Naive thymus-derived CD4-positive, alpha-beta T cell (primary cell): ENCODE measurements at regions not wholly inside any gene's neighbourhood (a gene's known extent, or its start where the extent isn't known, plus 50 kb on each side); places are given as distances from the start of the nearest gene placed in this dataset.

Experiments used
- ATAC-seq: fragments of 150-1000 bp; cut with Tn5 transposase; 2 replicates; pipeline ENCODE4 v1.10.0; 2021; ENCODE audit warnings: mild to moderate bottlenecking, moderate library complexity
- CTCF ChIA-PET: fragments of 350-600 bp; sonication (Branson Sonifier 250); formaldehyde crosslinking; loops from one replicate; lab custom pipeline; 2021; ENCODE audit warnings: antibody characterized with exemption; lab: Charles Lee
- POLR2A ChIA-PET: fragments of 350-600 bp; sonication (Branson Sonifier 250); formaldehyde crosslinking; loops from one replicate; lab custom pipeline; 2021; ENCODE audit warnings: antibody characterized with exemption, inconsistent platforms; lab: Charles Lee
- DNase-seq, 9 donors: peaks; one replicate each; pipeline versions ENCODE4 v3.0.0 to v3.0.0-alpha.2; 2020 to 2022; ENCODE audit warnings: mixed read lengths in 1 of 9
- H3K27ac ChIP-seq: one replicate; pipeline ENCODE4 v1.7.0; 2013; ENCODE audit warnings: mild to moderate bottlenecking, low read depth, low read length, moderate library complexity
- H3K27me3 ChIP-seq, 2 donors: one replicate each; pipeline ENCODE4 v1.7.0; 2013; ENCODE audit warnings: low read length in 2 of 2, mild to moderate bottlenecking in 2 of 2, moderate library complexity in 2 of 2; ENCODE audit not compliant: control insufficient read depth in 2 of 2, insufficient read depth in 2 of 2
- H3K36me3 ChIP-seq, 3 experiments: 1 replicate in 2 of 3; 2 replicates in 1 of 3; pipeline ENCODE4 v1.7.0; 2013; ENCODE audit warnings: low read length in 3 of 3, mild to moderate bottlenecking in 3 of 3, moderate library complexity in 1 of 3; ENCODE audit not compliant: insufficient read depth in 3 of 3, control insufficient read depth in 2 of 3
- H3K4me1 ChIP-seq, 2 donors: one replicate each; pipeline ENCODE4 v1.7.0; 2013; ENCODE audit warnings: low read length in 2 of 2, mild to moderate bottlenecking in 2 of 2, moderate library complexity in 1 of 2; ENCODE audit not compliant: control insufficient read depth in 2 of 2, insufficient read depth in 2 of 2
- H3K4me3 ChIP-seq: 2 replicates; pipeline ENCODE4 v1.7.0; 2013; ENCODE audit warnings: mild to moderate bottlenecking, low read length
- H3K9me3 ChIP-seq, 3 experiments: 1 replicate in 2 of 3; 2 replicates in 1 of 3; pipeline ENCODE4 v1.7.0; 2013; ENCODE audit warnings: low read length in 3 of 3; ENCODE audit not compliant: control insufficient read depth in 2 of 3
- H3K27ac Mint-ChIP-seq, 9 donors: one replicate each; pipeline ENCODE4 v1.8.0; 2020 to 2022; ENCODE audit warnings: mixed read lengths in 9 of 9, mild to moderate bottlenecking in 8 of 9, moderate library complexity in 5 of 9, inconsistent platforms in 2 of 9
- H3K27me3 Mint-ChIP-seq, 5 donors: one replicate each; pipeline ENCODE4 v1.8.0; 2021 to 2022; ENCODE audit warnings: mixed read lengths in 5 of 5, mild to moderate bottlenecking in 1 of 5
- H3K36me3 Mint-ChIP-seq, 5 donors: one replicate each; pipeline ENCODE4 v1.8.0; 2020 to 2022; ENCODE audit warnings: mixed read lengths in 5 of 5, mild to moderate bottlenecking in 3 of 5, inconsistent platforms in 1 of 5
- H3K4me1 Mint-ChIP-seq, 7 donors: one replicate each; pipeline ENCODE4 v1.8.0; 2020 to 2022; ENCODE audit warnings: mixed read lengths in 7 of 7, mild to moderate bottlenecking in 3 of 7, inconsistent platforms in 1 of 7
- H3K4me3 Mint-ChIP-seq, 10 donors: one replicate each; pipeline ENCODE4 v1.8.0; 2020 to 2022; ENCODE audit warnings: mild to moderate bottlenecking in 10 of 10, mixed read lengths in 10 of 10, moderate library complexity in 6 of 10, inconsistent platforms in 2 of 10
- H3K9me3 Mint-ChIP-seq, 11 donors: one replicate each; pipeline ENCODE4 v1.8.0; 2020 to 2022; ENCODE audit warnings: mixed read lengths in 11 of 11, mild to moderate bottlenecking in 4 of 11, inconsistent platforms in 1 of 11, moderate library complexity in 1 of 11
- intact Hi-C, 2 donors: fragments of 100-400 bp; cut with micrococcal nuclease; formaldehyde crosslinking; loops; one replicate each; pipeline ENCODE4 v1.15.1; 2023

GRCh38 chr6:23282252-23283021 is 713.1 kb downstream of the HDGFL1 start:
- no peak overlapping the region for H3K27ac Mint-ChIP-seq
- no peak for ATAC-seq
- ChIA-PET POLR2A (no interaction called here), CTCF (no interaction called here)
- H3K27me3 Mint-ChIP-seq, result no peaks in the 10 kb centered on the region
- Histone ChIP-seq H3K27me3 (no peaks in the 10 kb centered on the region), H3K9me3 (no peaks in the 10 kb centered on the region), H3K4me3 (no peak overlapping the region), H3K36me3 (no peaks in the 10 kb centered on the region), H3K27ac (no peak overlapping the region), H3K4me1 (no peaks in the 10 kb centered on the region)
- H3K9me3 Mint-ChIP-seq, result peaks cover 0 to 5% (median 0%) of the 10 kb centered on the region in 11 donors
- intact Hi-C loops, result no loop called here
- no peak for DNase-seq
- no peaks in the 10 kb centered on the region for H3K4me1 Mint-ChIP-seq
- H3K4me3 Mint-ChIP-seq, result no peak overlapping the region
- H3K36me3 Mint-ChIP-seq, result peaks cover 0 to under 1% (median 0%) of the 10 kb centered on the region in 5 donors

DNA sequence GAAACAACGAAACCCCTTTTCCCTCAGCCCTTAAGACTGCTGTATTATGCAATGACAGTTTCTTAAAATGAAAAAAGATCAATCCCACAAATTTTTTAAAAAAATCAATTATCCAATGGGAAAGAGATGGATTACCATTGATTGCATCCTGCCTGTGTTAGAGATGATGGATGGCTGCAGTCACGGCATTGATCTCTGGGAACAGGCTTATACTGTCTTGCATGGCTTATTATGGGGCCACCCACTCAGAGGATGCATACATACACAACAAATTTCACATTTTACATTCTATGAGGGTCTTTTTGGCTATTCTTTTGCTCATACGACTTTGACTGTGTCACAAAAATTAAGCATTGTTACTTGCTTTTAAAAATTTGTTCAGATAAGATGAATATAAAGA is 724.3 kb downstream of the HDGFL1 start:
- ATAC-seq (no peak), DNase-seq (no peak)
- H3K9me3 Mint-ChIP-seq, result peaks cover 0 to 9% (median 1%) of the 10 kb centered on the region in 11 donors
- no peaks in the 10 kb centered on the region for H3K36me3 ChIP-seq
- H3K27me3 ChIP-seq, result no peaks in the 10 kb centered on the region
- POLR2A ChIA-PET, result no interaction called here
- no peak overlapping the region for H3K4me3 Mint-ChIP-seq
- no peaks in the 10 kb centered on the region for H3K4me1 ChIP-seq
- H3K36me3 Mint-ChIP-seq, result no peaks in the 10 kb centered on the region
- CTCF ChIA-PET, result no interaction called here
- H3K4me1 Mint-ChIP-seq, result no peaks in the 10 kb centered on the region
- no peak overlapping the region for H3K4me3 ChIP-seq
- no peak overlapping the region for H3K27ac ChIP-seq
- no peak overlapping the region for H3K27ac Mint-ChIP-seq
- no peaks in the 10 kb centered on the region for H3K9me3 ChIP-seq
- H3K27me3 Mint-ChIP-seq, result no peaks in the 10 kb centered on the region
- intact Hi-C loops, result no loop called here

DNA sequence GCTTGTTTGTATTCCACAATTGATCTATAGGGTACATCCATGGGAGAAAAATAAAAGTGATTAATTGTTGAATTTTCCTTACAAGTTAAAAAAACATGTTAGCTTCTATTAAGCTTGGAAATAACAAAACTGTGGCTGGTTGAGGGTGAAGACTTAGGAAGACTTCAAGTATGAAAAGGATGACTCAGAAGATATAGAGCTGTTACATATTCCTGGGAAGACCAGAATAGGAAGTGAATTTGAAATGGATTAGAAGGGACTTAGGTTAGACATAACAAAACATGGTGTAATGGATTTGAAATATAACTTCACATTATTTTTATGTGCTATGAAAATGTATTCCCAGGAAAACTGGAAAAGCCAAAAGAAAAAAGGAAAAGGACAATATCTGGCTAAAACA is 732.2 kb downstream of the HDGFL1 start:
- Mint-ChIP-seq H3K4me1 (no peaks in the 10 kb centered on the region), H3K4me3 (no peak overlapping the region), H3K9me3 (peaks cover 0 to 5% (median 0%) of the 10 kb centered on the region in 11 donors), H3K27ac (no peak overlapping the region), H3K36me3 (no peaks in the 10 kb centered on the region), H3K27me3 (no peaks in the 10 kb centered on the region)
- POLR2A ChIA-PET, result no interaction called here
- Histone ChIP-seq H3K27me3 (no peaks in the 10 kb centered on the region), H3K36me3 (no peaks in the 10 kb centered on the region), H3K4me1 (no peaks in the 10 kb centered on the region), H3K4me3 (no peak overlapping the region), H3K27ac (no peak overlapping the region), H3K9me3 (no peaks in the 10 kb centered on the region)
- no peak for DNase-seq
- intact Hi-C loops, result no loop called here
- CTCF ChIA-PET, result no interaction called here
- ATAC-seq, result no peak

DNA sequence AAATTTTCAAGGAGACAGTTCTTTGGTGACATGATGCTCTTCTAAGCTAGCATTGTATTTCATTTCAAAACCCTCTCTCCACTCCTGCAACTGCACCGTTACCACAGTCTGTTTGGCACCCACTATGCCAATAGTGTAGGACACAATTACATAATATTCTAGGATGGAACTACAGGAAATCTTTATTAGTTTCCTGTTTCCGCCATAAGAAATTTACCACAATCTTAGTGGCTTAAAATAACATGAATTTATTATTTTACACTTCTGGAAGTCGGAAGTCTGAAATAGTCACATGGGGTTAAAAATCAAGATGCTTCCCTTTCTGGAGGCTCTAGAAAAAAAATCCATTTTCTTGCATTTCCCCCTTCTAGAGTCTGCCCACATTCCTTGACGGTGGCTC is 733.1 kb downstream of the HDGFL1 start:
- H3K4me3 ChIP-seq, result no peak overlapping the region
- DNase-seq (no peak), ATAC-seq (no peak)
- ChIA-PET CTCF (no interaction called here), POLR2A (interaction anchor here (0.6 kb wide), 1 partner anchor 1186 kb away, joined by 3 read pairs; no protein-coding TSS in a partner anchor)
- Mint-ChIP-seq H3K4me1 (no peaks in the 10 kb centered on the region), H3K27ac (no peak overlapping the region), H3K4me3 (no peak overlapping the region), H3K9me3 (peaks cover 0 to 5% (median 0%) of the 10 kb centered on the region in 11 donors), H3K27me3 (no peaks in the 10 kb centered on the region), H3K36me3 (no peaks in the 10 kb centered on the region)
- no peaks in the 10 kb centered on the region for H3K4me1 ChIP-seq
- H3K27me3 ChIP-seq, result no peaks in the 10 kb centered on the region
- no peaks in the 10 kb centered on the region for H3K36me3 ChIP-seq
- no peak overlapping the region for H3K27ac ChIP-seq
- H3K9me3 ChIP-seq, result no peaks in the 10 kb centered on the region
- intact Hi-C loops, result no loop called here

GRCh38 chr6:23305325-23305943 is 736.1 kb downstream of the HDGFL1 start:
- POLR2A ChIA-PET, result no interaction called here
- H3K9me3 ChIP-seq, result no peaks in the 10 kb centered on the region
- intact Hi-C loops, result no loop called here
- H3K9me3 Mint-ChIP-seq, result peaks cover 0 to 12% (median 3%) of the 10 kb centered on the region in 11 donors
- no peaks in the 10 kb centered on the region for H3K27me3 ChIP-seq
- H3K36me3 ChIP-seq, result no peaks in the 10 kb centered on the region
- ATAC-seq (no peak), DNase-seq (no peak)
- H3K4me1 Mint-ChIP-seq, result peaks cover 0 to 2% (median 0%) of the 10 kb centered on the region in 7 donors
- CTCF ChIA-PET, result no interaction called here
- H3K36me3 Mint-ChIP-seq, result no peaks in the 10 kb centered on the region
- no peaks in the 10 kb centered on the region for H3K27me3 Mint-ChIP-seq
- no peak overlapping the region for H3K27ac Mint-ChIP-seq
- H3K27ac ChIP-seq, result no peak overlapping the region
- no peaks in the 10 kb centered on the region for H3K4me1 ChIP-seq
- no peak overlapping the region for H3K4me3 Mint-ChIP-seq
- H3K4me3 ChIP-seq, result no peak overlapping the region

DNA sequence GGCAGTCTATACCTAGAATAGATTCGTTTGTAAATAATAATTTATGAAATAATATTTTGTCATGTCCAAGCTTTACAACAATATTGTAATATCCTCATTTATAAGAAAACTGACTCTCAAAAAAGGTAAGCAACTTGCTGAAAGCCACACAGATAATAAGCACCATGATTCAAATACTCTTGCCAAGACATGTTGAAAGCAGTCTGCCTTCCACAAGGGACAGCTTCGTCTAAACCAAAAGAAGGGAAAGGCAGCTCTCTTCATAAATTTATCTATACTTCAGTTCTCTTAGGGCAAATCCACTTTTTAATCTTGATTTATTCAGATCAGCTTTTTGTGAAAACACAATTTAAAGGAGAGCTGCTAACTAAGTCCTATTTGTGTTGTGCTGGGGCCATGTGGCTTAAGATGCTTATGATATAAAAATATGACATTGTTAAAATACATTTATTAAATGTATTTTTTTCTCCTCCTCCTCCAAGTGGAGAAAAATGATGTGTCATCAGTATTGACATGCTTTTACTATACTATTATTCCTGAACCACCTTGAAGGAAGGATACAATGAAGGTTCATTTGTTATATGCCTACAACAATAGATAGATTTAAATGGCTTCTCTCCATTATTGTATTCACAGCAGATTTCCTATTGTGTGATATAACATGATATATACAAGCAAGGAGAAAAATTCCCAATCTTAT is 737.0 kb downstream of the HDGFL1 start:
- H3K36me3 ChIP-seq, result no peaks in the 10 kb centered on the region
- no peaks in the 10 kb centered on the region for H3K4me1 ChIP-seq
- no peak overlapping the region for H3K4me3 ChIP-seq
- no peak for ATAC-seq
- intact Hi-C loops, result no loop called here
- Mint-ChIP-seq H3K27ac (no peak overlapping the region), H3K27me3 (no peaks in the 10 kb centered on the region), H3K4me1 (peaks cover 0 to 2% (median 0%) of the 10 kb centered on the region in 7 donors), H3K4me3 (no peak overlapping the region), H3K9me3 (peaks cover 0 to 12% (median 3%) of the 10 kb centered on the region in 11 donors), H3K36me3 (no peaks in the 10 kb centered on the region)
- no peaks in the 10 kb centered on the region for H3K9me3 ChIP-seq
- H3K27me3 ChIP-seq, result no peaks in the 10 kb centered on the region
- POLR2A ChIA-PET, result no interaction called here
- CTCF ChIA-PET, result no interaction called here
- DNase-seq, result no peak
- H3K27ac ChIP-seq, result no peak overlapping the region
